GM23338 (cell line): ENCODE measurements at regions not wholly inside any gene's neighbourhood (a gene's known extent, or its start where the extent isn't known, plus 50 kb on each side); places are given as distances from the start of the nearest gene placed in this dataset.

Experiments
- ATAC-seq: fragments of 200-7000 bp; cut with Tn5 transposase; 3 replicates; pipeline ENCODE4 v1.9.1; 2020
- DNase-seq: peaks from one replicate; pipeline ENCODE4 v3.0.0-alpha.2; 2015; ENCODE audit warnings: low spot score
- H2AFZ ChIP-seq: fragments of 200-600 bp; sonication (generic); 2 replicates; pipeline ENCODE4 v1.8.0; 2016; ENCODE audit warnings: antibody characterized with exemption, mild to moderate bottlenecking, moderate library complexity
- H3F3A ChIP-seq: fragments of 200-600 bp; sonication (generic); replicated peaks from 2 replicates; pipeline ENCODE4 v1.8.0; 2017; ENCODE audit warnings: antibody characterized with exemption, mixed run types, low read depth
- H3K27ac ChIP-seq: fragments of 200-600 bp; sonication (generic); 2 replicates; pipeline ENCODE4 v1.6.1; 2016; ENCODE audit warnings: low read depth
- H3K27me3 ChIP-seq: fragments of 200-600 bp; sonication (generic); 2 replicates; pipeline ENCODE4 v1.8.0; 2016; ENCODE audit warnings: mild to moderate bottlenecking, mixed run types, moderate library complexity; ENCODE audit not compliant: insufficient read depth
- H3K36me3 ChIP-seq: fragments of 200-600 bp; sonication (generic); 2 replicates; pipeline ENCODE4 v1.8.0; 2016; ENCODE audit warnings: mild to moderate bottlenecking; ENCODE audit not compliant: insufficient read depth
- H3K4me1 ChIP-seq: fragments of 200-600 bp; sonication (generic); 2 replicates; pipeline ENCODE4 v1.8.0; 2016; ENCODE audit warnings: mild to moderate bottlenecking, moderate library complexity; ENCODE audit not compliant: insufficient read depth
- H3K4me2 ChIP-seq: fragments of 200-600 bp; sonication (generic); 2 replicates; pipeline ENCODE4 v1.7.1; 2017; ENCODE audit warnings: mixed run types
- H3K4me3 ChIP-seq: fragments of 200-600 bp; sonication (generic); 2 replicates; pipeline ENCODE4 v1.6.1; 2016; ENCODE audit warnings: mixed run types
- H3K79me2 ChIP-seq: fragments of 200-600 bp; sonication (generic); replicated peaks from 2 replicates; pipeline ENCODE4 v1.8.0; 2017; ENCODE audit warnings: mild to moderate bottlenecking; ENCODE audit not compliant: insufficient read depth
- H3K9me2 ChIP-seq: fragments of 200-600 bp; sonication (generic); 2 replicates; pipeline ENCODE4 v1.8.0; 2017; ENCODE audit not compliant: insufficient read depth
- H4K20me1 ChIP-seq: fragments of 200-600 bp; sonication (generic); replicated peaks from 2 replicates; pipeline ENCODE4 v1.8.0; 2017; ENCODE audit warnings: mild to moderate bottlenecking; ENCODE audit not compliant: insufficient read depth
- H3K27ac Mint-ChIP-seq: 2 replicates; pipeline ENCODE4 v1.8.0; 2020; ENCODE audit warnings: inconsistent platforms, mild to moderate bottlenecking, moderate library complexity, mixed read lengths
- H3K27me3 Mint-ChIP-seq: 3 replicates; pipeline ENCODE4 v1.8.0; 2022; ENCODE audit warnings: low read depth, mild to moderate bottlenecking, moderate library complexity, mixed read lengths, inconsistent platforms; ENCODE audit not compliant: insufficient read depth, poor library complexity
- H3K36me3 Mint-ChIP-seq: 3 replicates; pipeline ENCODE4 v1.8.0; 2021; ENCODE audit warnings: low read depth, mild to moderate bottlenecking, inconsistent platforms, moderate library complexity, mixed read lengths
- H3K4me1 Mint-ChIP-seq: 3 replicates; pipeline ENCODE4 v1.8.0; 2020; ENCODE audit warnings: mild to moderate bottlenecking, inconsistent platforms, mixed read lengths
- H3K4me3 Mint-ChIP-seq: 3 replicates; pipeline ENCODE4 v1.8.0; 2021; ENCODE audit warnings: moderate library complexity, mild to moderate bottlenecking, inconsistent platforms, mixed read lengths
- H3K9me3 Mint-ChIP-seq: 3 replicates; pipeline ENCODE4 v1.8.0; 2020; ENCODE audit warnings: moderate library complexity, mild to moderate bottlenecking, inconsistent platforms, mixed read lengths
- CREB1 ChIP-seq: fragments of 250-450 bp; sonication (Bioruptor Pico); IDR thresholded peaks from 2 replicates; pipeline ENCODE4 v1.5.0; 2020; ENCODE audit warnings: low read depth, mild to moderate bottlenecking, moderate library complexity
- ETS1 ChIP-seq: IDR thresholded peaks from 2 replicates; pipeline ENCODE4 v1.6.1; 2016; ENCODE audit warnings: antibody characterized with exemption
- EZH2 ChIP-seq: fragments of 200-600 bp; sonication (generic); IDR thresholded peaks from one replicate; pipeline ENCODE4 v1.8.0; 2017; ENCODE audit warnings: antibody characterized with exemption, mild to moderate bottlenecking, low read depth; ENCODE audit not compliant: unreplicated experiment
- EZH2phosphoT487 ChIP-seq: fragments of 200-600 bp; sonication (generic); IDR thresholded peaks from one replicate; pipeline ENCODE4 v1.8.1; 2018; ENCODE audit warnings: antibody characterized with exemption; ENCODE audit not compliant: unreplicated experiment
- JUNB ChIP-seq: IDR thresholded peaks from one replicate; pipeline ENCODE4 v1.6.1; 2016; ENCODE audit warnings: antibody characterized with exemption; ENCODE audit not compliant: unreplicated experiment
- NANOG ChIP-seq: IDR thresholded peaks from 2 replicates; pipeline ENCODE4 v1.6.1; 2016; ENCODE audit warnings: antibody characterized with exemption, borderline replicate concordance
- POLR2AphosphoS5 ChIP-seq: IDR thresholded peaks from 2 replicates; pipeline ENCODE4 v1.6.1; 2016; ENCODE audit warnings: antibody characterized with exemption, low read depth
- REST ChIP-seq: IDR thresholded peaks from one replicate; pipeline ENCODE4 v1.6.1; 2018; ENCODE audit warnings: antibody characterized with exemption; ENCODE audit not compliant: unreplicated experiment
- STAT1 ChIP-seq: IDR thresholded peaks from one replicate; pipeline ENCODE4 v1.6.1; 2016; ENCODE audit warnings: antibody characterized with exemption; ENCODE audit not compliant: unreplicated experiment
- ZNF114 ChIP-seq: fragments of 250-450 bp; sonication (Bioruptor Pico); IDR thresholded peaks from 2 replicates; pipeline ENCODE4 v1.5.0; 2020; ENCODE audit warnings: mild to moderate bottlenecking, moderate library complexity
- ZNF331 ChIP-seq: fragments of 250-450 bp; sonication (Bioruptor Pico); IDR thresholded peaks from 2 replicates; pipeline ENCODE4 v1.5.0; 2020; ENCODE audit warnings: low read depth, mild to moderate bottlenecking, moderate library complexity
- ZNF462 ChIP-seq: fragments of 250-450 bp; sonication (Bioruptor Pico); IDR thresholded peaks from 2 replicates; pipeline ENCODE4 v1.5.0; 2020; ENCODE audit warnings: mild to moderate bottlenecking, moderate library complexity
- TF ChIP-seq, protein P1 (sequence below), 2 experiments: fragments of 200-600 bp in 1 of 2; sonication (generic) in 1 of 2; conservative IDR thresholded peaks; 2 replicates each; pipeline versions ENCODE4 v1.5.1 to v1.6.1; 2016 to 2017; ENCODE audit warnings: antibody characterized with exemption in 2 of 2, low read depth in 2 of 2, mild to moderate bottlenecking in 2 of 2, moderate library complexity in 1 of 2

- H3K27me3 ChIP-seq, result no peaks in the 10 kb centered on the region
- TF ChIP-seq ZNF114 (CRISPR knock-in tag), result no peak
- no peak for TF ChIP-seq EZH2phosphoT487
- TF ChIP-seq ETS1, result no peak
- TF ChIP-seq REST, result no peak
- TF ChIP-seq JUNB, result no peak
- TF ChIP-seq, protein P1, sequence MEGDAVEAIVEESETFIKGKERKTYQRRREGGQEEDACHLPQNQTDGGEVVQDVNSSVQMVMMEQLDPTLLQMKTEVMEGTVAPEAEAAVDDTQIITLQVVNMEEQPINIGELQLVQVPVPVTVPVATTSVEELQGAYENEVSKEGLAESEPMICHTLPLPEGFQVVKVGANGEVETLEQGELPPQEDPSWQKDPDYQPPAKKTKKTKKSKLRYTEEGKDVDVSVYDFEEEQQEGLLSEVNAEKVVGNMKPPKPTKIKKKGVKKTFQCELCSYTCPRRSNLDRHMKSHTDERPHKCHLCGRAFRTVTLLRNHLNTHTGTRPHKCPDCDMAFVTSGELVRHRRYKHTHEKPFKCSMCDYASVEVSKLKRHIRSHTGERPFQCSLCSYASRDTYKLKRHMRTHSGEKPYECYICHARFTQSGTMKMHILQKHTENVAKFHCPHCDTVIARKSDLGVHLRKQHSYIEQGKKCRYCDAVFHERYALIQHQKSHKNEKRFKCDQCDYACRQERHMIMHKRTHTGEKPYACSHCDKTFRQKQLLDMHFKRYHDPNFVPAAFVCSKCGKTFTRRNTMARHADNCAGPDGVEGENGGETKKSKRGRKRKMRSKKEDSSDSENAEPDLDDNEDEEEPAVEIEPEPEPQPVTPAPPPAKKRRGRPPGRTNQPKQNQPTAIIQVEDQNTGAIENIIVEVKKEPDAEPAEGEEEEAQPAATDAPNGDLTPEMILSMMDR (conservative IDR thresholded peaks at IDR 0.05; ENCODE audit: low read depth in 2 of 2), result no peak
- TF ChIP-seq POLR2AphosphoS5, result no peak
- TF ChIP-seq STAT1, result no peak
- TF ChIP-seq CREB1, result no peak
- TF ChIP-seq ZNF462, result no peak
- no peak for TF ChIP-seq NANOG
- no peak for TF ChIP-seq EZH2
- TF ChIP-seq ZNF331 (CRISPR knock-in tag), result no peak
- H3K4me1 ChIP-seq, result no peaks in the 10 kb centered on the region
- H3K36me3 Mint-ChIP-seq, result no peaks in the 10 kb centered on the region
- ATAC-seq, result no peak
- H3K27ac ChIP-seq, result no peak overlapping the region
- no peaks in the 10 kb centered on the region for H3K27me3 Mint-ChIP-seq
- H3K4me2 ChIP-seq, result no peak overlapping the region
- H3K9me3 Mint-ChIP-seq, result no peaks in the 10 kb centered on the region
- no peaks in the 10 kb centered on the region for H4K20me1 ChIP-seq
- no peak for DNase-seq
- H3F3A ChIP-seq, result no peaks in the 10 kb centered on the region
- no peak overlapping the region for H2AFZ ChIP-seq
- no peak overlapping the region for H3K4me3 ChIP-seq
- no peaks in the 10 kb centered on the region for H3K9me2 ChIP-seq
- H3K27ac Mint-ChIP-seq, result no peak overlapping the region
- H3K4me1 Mint-ChIP-seq, result no peaks in the 10 kb centered on the region
- no peak overlapping the region for H3K4me3 Mint-ChIP-seq
- H3K36me3 ChIP-seq, result no peaks in the 10 kb centered on the region
- H3K79me2 ChIP-seq, result no peaks in the 10 kb centered on the region
These were observed 846.6 kb downstream of the SI start for GRCh38 chr3:164231718-164232117.
